Spleen (tissue), 11 donors: ENCODE measurements at regions not wholly inside any gene's neighbourhood (a gene's known extent, or its start where the extent isn't known, plus 50 kb on each side); places are given as distances from the start of the nearest gene placed in this dataset.

ENCODE experiments used
- DNase-seq: peaks from one replicate; pipeline ENCODE4 v3.0.0-alpha.2; 2020
- H3K27ac ChIP-seq, 8 donors: fragments of 200-600 bp; sonication (generic) in 7 of 8; 1 replicate in 4 of 8; 2 replicates in 4 of 8; pipeline versions ENCODE4 v1.5.0 to v1.8.0; 2016 to 2021; ENCODE audit warnings: inconsistent platforms in 4 of 8, mild to moderate bottlenecking in 4 of 8, moderate library complexity in 1 of 8
- H3K27me3 ChIP-seq, 7 donors: fragments of 200-600 bp; sonication (generic) in 6 of 7; replicated peaks in 1 of 7; 1 replicate in 4 of 7; 2 replicates in 3 of 7; pipeline versions ENCODE4 v1.5.0 to v1.8.0; 2016 to 2021; ENCODE audit warnings: inconsistent platforms in 3 of 7, mild to moderate bottlenecking in 1 of 7
- H3K36me3 ChIP-seq, 6 donors: fragments of 200-600 bp; sonication (generic) in 5 of 6; 1 replicate in 4 of 6; 2 replicates in 2 of 6; pipeline versions ENCODE4 v1.5.0 to v1.8.0; 2016 to 2021; ENCODE audit warnings: inconsistent platforms in 2 of 6
- H3K4me1 ChIP-seq, 6 donors: fragments of 200-600 bp; sonication (generic) in 5 of 6; 1 replicate in 3 of 6; 2 replicates in 3 of 6; pipeline versions ENCODE4 v1.5.0 to v1.8.0; 2016 to 2021; ENCODE audit warnings: inconsistent platforms in 3 of 6
- H3K4me3 ChIP-seq, 8 donors: fragments of 200-600 bp; sonication (generic) in 7 of 8; 1 replicate in 4 of 8; 2 replicates in 4 of 8; pipeline versions ENCODE4 v1.5.0 to v1.8.0; 2016 to 2021; ENCODE audit warnings: inconsistent platforms in 4 of 8, mild to moderate bottlenecking in 4 of 8, moderate library complexity in 2 of 8
- H3K9me3 ChIP-seq, 8 donors: fragments of 200-600 bp; sonication (generic) in 7 of 8; 1 replicate in 4 of 8; 2 replicates in 4 of 8; pipeline versions ENCODE4 v1.5.0 to v1.8.0; 2016 to 2021; ENCODE audit warnings: inconsistent platforms in 4 of 8
- CTCF ChIP-seq, 11 experiments: fragments of 200-600 bp in 7 of 11; fragments of 450-650 bp in 4 of 11; sonication (generic) in 4 of 11; IDR thresholded peaks in 8 of 11; conservative IDR thresholded peaks in 3 of 11; 1 replicate in 7 of 11; 2 replicates in 4 of 11; pipeline versions ENCODE4 v1.4.0 to v1.8.0; 2016 to 2021; ENCODE audit warnings: antibody characterized with exemption in 11 of 11, inconsistent platforms in 4 of 11, mild to moderate bottlenecking in 1 of 11
- POLR2A ChIP-seq, 3 donors: fragments of 450-650 bp; IDR thresholded peaks; one replicate each; pipeline ENCODE4 v1.5.1; 2017; ENCODE audit warnings: antibody characterized with exemption in 3 of 3, mild to moderate bottlenecking in 1 of 3
- POLR2AphosphoS5 ChIP-seq, 3 donors: sonication (generic); formaldehyde crosslinking; IDR thresholded peaks; one replicate each; pipeline ENCODE4 v1.5.1; 2017; ENCODE audit warnings: antibody characterized with exemption in 3 of 3
- WGBS, 5 donors: extraction: QIAGEN DNeasy Blood & Tissue Kit in 3 of 5; methylation state at CpG; one replicate each; pipeline versions ENCODE4 v1.1.5 to v1.1.7; 2013 to 2018; 5-methylcytosine and 5-hydroxymethylcytosine counted together
- intact Hi-C: fragments of 100-400 bp; cut with DNase I; formaldehyde crosslinking; loops from one replicate; pipeline ENCODE4 v1.15.0; 2023; ENCODE audit warnings: low total_unique reads
- donor health status: healthy with polysubstance abuse.
- donor health status: DM: no; HTN: no; CAD: no; lungs with moderate emphysema.
- donor health status: DM: no; HTN: no; CAD: no.
- donor health status: Bipolar disorder and iron deficiency.
- donor health status: healthy.
- donor health status: DM: no; HTN: no; CAD: no.
- donor health status: DM: yes; HTN: yes; CAD: no.

- Histone ChIP-seq H3K27me3 (no peaks in the 10 kb centered on the region), H3K36me3 (no peaks in the 10 kb centered on the region), H3K27ac (no peak overlapping the region), H3K9me3 (peaks cover 0 to 8% (median 0%) of the 10 kb centered on the region in 8 donors), H3K4me1 (no peaks in the 10 kb centered on the region), H3K4me3 (no peak overlapping the region)
- DNase-seq, result no peak
- no peak for TF ChIP-seq POLR2AphosphoS5 (IDR thresholded peaks at IDR 0.05)
- no peak for TF ChIP-seq POLR2A (IDR thresholded peaks at IDR 0.05)
- TF ChIP-seq CTCF (IDR thresholded peaks at IDR 0.05 in 8 of 11, conservative IDR thresholded peaks at IDR 0.05 in 3 of 11), result no peak
- WGBS, 5 donors, result 67 to 81% (median 70%) methylated on average over 3 of the region's 3 CpGs
- intact Hi-C loops, result no loop called here
Observed at GRCh38 chr2:14120376-14120775, 512.1 kb upstream of the LRATD1 start.

GRCh38 chr2:14123436-14124103 lies 508.9 kb upstream of the LRATD1 start:
- 80 to 87% (median 85%) methylated on average over 6 of the region's 6 CpGs for WGBS, 5 donors
- intact Hi-C loops, result no loop called here
- TF ChIP-seq CTCF (IDR thresholded peaks at IDR 0.05 in 8 of 11, conservative IDR thresholded peaks at IDR 0.05 in 3 of 11), result no peak
- TF ChIP-seq POLR2AphosphoS5 (IDR thresholded peaks at IDR 0.05), result no peak
- TF ChIP-seq POLR2A (IDR thresholded peaks at IDR 0.05), result no peak

GRCh38 chr2:14125624-14126293 lies 506.8 kb upstream of the LRATD1 start:
- Histone ChIP-seq H3K9me3 (peaks cover 0 to 7% (median 0%) of the 10 kb centered on the region in 8 donors), H3K4me1 (no peaks in the 10 kb centered on the region), H3K36me3 (no peaks in the 10 kb centered on the region), H3K4me3 (no peak overlapping the region), H3K27ac (no peak overlapping the region), H3K27me3 (no peaks in the 10 kb centered on the region)
- intact Hi-C loops, result no loop called here
- 70 to 86% (median 81%) methylated on average over 7 of the region's 7 CpGs for WGBS, 5 donors
- TF ChIP-seq POLR2A (IDR thresholded peaks at IDR 0.05) (no peak), POLR2AphosphoS5 (IDR thresholded peaks at IDR 0.05) (no peak), CTCF (IDR thresholded peaks at IDR 0.05 in 8 of 11, conservative IDR thresholded peaks at IDR 0.05 in 3 of 11) (no peak)
- DNase-seq, result no peak

More at GRCh38 chr2:14123436-14124103, 508.9 kb upstream of the LRATD1 start:
- Histone ChIP-seq H3K4me1 (no peaks in the 10 kb centered on the region), H3K27me3 (no peaks in the 10 kb centered on the region), H3K27ac (no peak overlapping the region), H3K36me3 (no peaks in the 10 kb centered on the region), H3K9me3 (peaks cover 0 to 7% (median 0%) of the 10 kb centered on the region in 8 donors), H3K4me3 (no peak overlapping the region)
- DNase-seq, result no peak

GRCh38 chr2:14126846-14127245 lies 505.7 kb upstream of the LRATD1 start:
- no peaks in the 10 kb centered on the region for H3K27me3 ChIP-seq
- H3K4me3 ChIP-seq, result no peak overlapping the region
- no peak overlapping the region for H3K27ac ChIP-seq
- WGBS, 5 donors, result 87 to 97% (median 94%) methylated on average over 2 of the region's 2 CpGs
- intact Hi-C loops, result no loop called here
- DNase-seq, result no peak
- no peaks in the 10 kb centered on the region for H3K4me1 ChIP-seq
- peaks cover 0 to 7% (median 0%) of the 10 kb centered on the region in 8 donors for H3K9me3 ChIP-seq
- H3K36me3 ChIP-seq, result no peaks in the 10 kb centered on the region
- no peak for TF ChIP-seq POLR2A (IDR thresholded peaks at IDR 0.05)
- TF ChIP-seq CTCF (IDR thresholded peaks at IDR 0.05 in 8 of 11, conservative IDR thresholded peaks at IDR 0.05 in 3 of 11), result no peak
- no peak for TF ChIP-seq POLR2AphosphoS5 (IDR thresholded peaks at IDR 0.05)
